GM18868 (cell line): ENCODE measurements at regions not wholly inside any gene's neighbourhood (a gene's known extent, or its start where the extent isn't known, plus 50 kb on each side); places are given as distances from the start of the nearest gene placed in this dataset.

Source experiments
- ATAC-seq: cut with Tn5 transposase; IDR thresholded peaks from one replicate; pipeline ENCODE4 v1.9.1; 2021; ENCODE audit warnings: mild to moderate bottlenecking, moderate library complexity; ENCODE audit not compliant: unreplicated experiment

DNA sequence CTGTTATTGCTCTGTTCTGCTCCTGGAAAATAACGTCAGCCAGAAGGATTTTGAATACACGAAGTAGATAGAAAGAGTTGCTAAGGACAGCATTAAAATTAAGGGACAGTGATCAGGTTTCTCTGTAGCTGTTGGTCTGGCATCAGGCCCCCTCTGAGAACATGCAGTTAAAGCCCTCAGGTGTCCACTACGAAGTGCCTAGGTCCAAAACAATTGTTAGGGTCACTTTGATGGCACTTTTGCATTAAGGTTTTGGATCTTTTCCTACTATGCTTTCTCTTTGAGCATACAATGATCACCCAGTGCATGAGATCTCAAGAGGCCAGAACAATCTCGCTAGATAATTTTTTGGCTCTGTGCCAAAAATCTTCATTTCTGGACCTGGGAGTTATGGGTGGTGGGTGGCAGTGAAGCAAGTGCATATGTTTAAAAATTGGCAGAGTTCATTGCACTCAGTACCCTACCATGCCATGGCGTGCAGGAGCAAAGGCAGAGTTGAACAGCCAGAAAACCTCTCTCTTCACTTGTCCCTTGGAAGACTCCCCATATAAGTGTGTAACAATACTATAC lies 797.6 kb downstream of the ROBO2 start:
- no peak for ATAC-seq

DNA sequence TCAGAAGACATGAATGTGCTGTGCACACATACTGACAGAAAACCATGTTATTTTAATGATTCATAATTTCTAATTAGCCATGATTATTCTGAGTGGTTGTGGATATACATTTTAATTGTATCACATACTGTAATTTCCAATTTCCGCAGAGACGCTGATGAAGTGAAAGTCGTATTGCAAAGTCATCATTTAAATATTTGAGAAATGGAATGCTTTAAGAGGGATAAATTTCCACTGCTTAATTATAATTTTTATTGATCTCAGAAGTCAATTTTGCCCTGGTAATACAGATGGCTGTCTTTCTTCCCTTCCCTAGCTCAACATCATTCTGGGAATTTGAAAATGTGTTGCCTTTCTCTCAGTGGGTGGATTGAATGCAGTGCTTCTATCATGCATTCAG lies 819.3 kb downstream of the ROBO2 start:
- ATAC-seq = no peak

DNA sequence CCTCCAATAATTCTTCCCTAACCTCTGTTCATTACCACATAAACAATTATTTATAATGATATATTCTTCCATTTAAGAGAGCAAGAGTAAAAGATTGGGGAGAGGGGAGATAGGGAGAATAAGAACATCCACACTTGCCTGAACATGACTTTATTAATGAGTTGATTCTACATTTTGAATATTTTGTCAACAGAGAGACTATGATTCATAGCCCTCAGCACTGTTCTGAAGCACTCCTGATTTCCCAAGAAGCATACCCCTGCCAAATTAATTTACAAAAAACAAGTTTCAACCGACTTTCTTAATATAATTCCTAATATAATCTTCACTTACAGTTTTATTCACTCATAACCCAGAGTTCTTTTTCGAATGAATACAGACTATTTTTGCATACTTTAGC lies 828.8 kb downstream of the ROBO2 start:
- ATAC-seq = no peak

DNA sequence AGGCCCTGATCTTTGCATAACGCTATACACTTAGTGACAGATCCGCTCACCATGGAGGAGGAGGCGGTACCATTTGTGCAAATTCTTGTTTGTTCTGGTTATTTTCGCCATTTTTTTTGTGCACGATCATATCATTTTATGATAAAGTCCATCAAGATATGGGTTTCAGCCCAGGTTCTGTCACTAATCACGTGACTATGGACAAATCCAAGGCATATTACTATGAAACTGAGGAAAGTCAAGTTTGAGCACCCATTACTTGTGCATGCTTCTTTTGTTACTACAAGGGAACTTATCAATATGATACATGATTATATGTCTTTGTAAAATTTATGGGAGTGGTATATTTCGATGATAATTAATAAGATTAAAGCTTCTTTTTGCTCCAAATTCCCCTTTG lies 829.5 kb downstream of the ROBO2 start:
- no peak for ATAC-seq

- no peak for ATAC-seq
Observed at GRCh38 chr3:77871436-77871835, 831.5 kb downstream of the ROBO2 start.

- ATAC-seq = no peak
Observed at GRCh38 chr3:77873598-77873997, 833.7 kb downstream of the ROBO2 start.

DNA sequence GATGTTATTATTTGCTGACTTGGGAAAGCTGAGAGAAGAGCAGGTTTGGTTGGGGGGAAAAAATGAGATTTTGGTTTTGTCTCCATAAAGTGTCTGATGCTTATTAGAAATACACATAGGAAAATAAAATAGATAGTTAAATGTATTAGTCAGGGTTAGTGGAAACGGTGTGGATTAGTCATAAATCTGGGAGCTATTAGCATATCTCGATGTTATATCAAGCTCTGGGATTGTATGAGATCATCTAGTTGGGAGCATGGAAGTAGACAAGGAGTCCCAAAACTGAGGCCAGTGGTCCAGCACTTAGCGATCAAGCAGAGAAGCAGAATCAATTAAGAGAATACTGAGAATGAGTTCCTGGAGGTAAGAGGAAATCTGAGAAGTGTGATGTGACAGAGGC lies 845.5 kb downstream of the ROBO2 start:
- ATAC-seq = no peak

DNA sequence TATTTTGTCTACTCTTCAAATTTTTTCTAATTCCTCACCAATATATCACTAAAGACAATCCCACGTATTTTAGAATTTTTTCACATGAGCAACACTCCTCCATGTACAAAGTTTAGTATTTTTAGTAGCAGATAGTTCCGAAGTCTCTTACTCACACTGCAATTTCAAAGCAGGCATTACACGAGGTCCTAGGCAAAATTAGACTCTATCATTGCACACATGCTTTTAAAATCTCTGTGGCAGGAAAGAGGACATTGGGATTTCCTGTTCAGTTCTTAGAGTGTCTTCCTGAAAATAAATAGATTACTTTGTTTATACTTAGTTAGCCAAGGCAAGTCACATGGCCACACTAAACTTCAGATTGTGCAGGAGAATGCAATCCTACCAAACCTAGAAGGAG lies 847.7 kb downstream of the ROBO2 start:
- ATAC-seq = no peak

GRCh38 chr3:77889616-77890015 lies 849.7 kb downstream of the ROBO2 start:
- ATAC-seq = no peak

- no peak for ATAC-seq
Observed at GRCh38 chr3:77898621-77899020, 858.7 kb downstream of the ROBO2 start.

GRCh38 chr3:77902675-77903074 lies 862.8 kb downstream of the ROBO2 start:
- ATAC-seq = no peak

GRCh38 chr3:77906102-77906709 lies 866.3 kb downstream of the ROBO2 start:
- ATAC-seq = no peak

DNA sequence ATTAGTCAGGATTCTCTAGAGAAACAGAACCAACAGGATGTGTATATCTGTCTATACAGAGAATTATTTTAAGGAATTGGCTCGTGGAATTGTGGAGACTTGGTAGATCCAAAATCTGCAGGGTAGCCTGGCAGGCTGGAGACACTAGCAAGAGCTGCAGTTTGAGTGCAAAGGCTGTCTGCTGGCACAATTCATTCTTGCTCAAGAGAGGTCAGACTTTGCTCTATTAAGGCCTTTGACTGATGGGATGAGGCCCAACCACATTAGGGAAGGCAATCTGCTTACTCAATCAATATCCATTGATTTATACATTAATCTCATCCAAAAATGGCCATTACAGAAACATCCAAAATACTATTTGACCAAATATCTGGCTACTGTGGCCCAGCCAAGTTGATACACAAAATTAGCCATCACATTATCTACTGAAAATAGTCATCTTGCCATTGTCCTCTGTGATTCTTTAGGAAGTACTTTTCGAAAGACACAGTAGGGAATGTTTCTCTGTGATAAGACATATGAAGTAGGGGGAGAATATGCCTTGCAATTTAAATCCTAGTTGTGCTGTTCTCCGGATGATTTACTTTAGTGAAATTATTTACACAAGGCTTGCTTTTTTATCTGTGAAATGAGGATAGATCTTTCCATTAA lies 873.8 kb downstream of the ROBO2 start:
- ATAC-seq = no peak

DNA sequence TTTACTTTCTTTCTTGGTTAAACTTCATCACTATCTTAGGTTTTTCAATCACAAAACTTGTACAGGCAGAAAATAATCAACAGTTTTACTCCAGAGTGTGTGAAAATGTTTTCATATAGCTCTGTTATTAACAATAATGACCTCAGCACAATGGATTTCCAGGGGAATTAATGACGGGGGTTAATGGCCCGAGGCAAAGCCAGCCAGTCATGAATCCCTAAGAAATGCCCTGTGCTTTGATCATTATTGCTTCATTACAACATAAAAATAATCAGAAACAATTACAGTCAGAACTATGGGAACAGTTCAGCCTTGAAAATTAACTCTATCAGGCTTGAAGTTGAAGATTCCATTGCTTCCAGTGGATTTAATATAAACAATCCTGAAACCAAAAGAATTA lies 875.4 kb downstream of the ROBO2 start:
- no peak for ATAC-seq

- no peak for ATAC-seq
Observed at GRCh38 chr3:77917225-77917624, 877.3 kb downstream of the ROBO2 start.

- no peak for ATAC-seq
Observed at GRCh38 chr3:77919244-77919643, 879.3 kb downstream of the ROBO2 start.

DNA sequence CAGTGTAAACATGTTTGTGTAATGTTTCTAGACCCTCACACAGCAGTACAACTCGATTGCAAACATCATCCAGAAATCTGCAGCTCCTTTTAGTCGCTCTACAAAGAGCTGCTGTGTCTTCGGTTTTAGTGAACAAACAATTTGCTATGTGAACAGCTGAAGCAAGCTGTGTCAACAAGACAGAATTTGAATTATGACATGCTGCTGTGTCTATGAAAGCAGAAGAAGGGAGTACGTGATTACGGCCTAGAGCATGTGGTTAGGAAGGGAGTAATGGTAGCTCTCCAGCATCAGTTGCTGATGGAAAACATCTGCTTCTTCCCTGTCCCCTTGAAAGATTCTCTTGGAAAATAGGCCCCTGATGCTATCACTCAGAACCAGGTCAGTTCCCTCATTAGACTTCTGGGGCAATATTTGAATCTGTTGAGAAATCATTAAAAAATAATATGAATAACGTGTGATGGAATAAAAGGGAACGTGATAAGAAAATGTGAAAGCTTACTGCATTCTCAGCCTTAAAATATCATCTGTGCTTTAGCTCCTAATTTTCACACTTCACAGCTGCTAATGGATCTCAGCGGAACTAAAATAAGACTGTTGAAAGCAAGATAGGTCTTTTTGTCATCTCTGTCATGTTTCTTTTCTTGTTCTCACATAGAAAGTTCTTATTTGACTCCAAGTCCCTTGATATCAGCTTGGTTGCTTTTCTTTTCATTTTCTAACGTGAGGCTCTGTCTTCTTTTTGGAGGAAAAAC lies 891.5 kb downstream of the ROBO2 start:
- ATAC-seq = no peak

- no peak for ATAC-seq
Observed at GRCh38 chr3:77932926-77933325, 893.0 kb downstream of the ROBO2 start.

DNA sequence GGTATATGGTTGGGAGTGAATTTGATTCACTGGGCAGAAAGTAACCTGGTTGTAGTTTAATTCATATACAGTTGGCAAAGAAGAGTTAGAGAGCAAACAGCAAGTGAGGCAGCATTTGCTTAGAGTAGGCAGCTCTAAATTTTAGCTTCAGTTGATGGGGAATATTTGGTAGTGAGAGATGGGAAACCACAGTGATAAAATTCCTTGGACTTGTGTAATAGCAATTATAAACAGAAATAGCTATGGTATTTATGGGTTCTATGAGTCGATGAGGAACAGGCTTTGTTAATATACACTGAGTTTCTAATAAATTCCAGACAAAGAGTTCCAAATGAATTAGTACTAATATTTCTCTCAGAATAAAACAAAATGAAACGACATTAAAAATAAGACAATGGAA lies 894.0 kb downstream of the ROBO2 start:
- no peak for ATAC-seq

DNA sequence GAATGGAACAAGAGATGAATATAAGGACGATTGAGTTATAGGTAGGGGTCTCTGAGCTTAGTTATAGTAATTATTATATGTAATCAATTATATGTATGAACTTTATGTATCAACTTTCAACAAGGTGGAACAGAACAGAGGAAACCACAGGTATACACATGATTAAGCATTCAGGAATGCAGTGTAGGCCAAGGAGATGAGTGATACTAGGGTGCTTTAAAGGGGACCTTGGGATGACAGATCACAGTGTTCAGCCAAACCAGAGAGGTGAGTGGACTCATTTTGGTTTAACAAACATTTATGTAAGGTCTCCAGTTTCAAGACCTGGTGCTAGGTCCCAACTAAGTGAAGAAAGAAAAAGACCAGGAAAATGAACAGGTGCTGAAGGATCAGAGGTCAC lies 895.5 kb downstream of the ROBO2 start:
- no peak for ATAC-seq

DNA sequence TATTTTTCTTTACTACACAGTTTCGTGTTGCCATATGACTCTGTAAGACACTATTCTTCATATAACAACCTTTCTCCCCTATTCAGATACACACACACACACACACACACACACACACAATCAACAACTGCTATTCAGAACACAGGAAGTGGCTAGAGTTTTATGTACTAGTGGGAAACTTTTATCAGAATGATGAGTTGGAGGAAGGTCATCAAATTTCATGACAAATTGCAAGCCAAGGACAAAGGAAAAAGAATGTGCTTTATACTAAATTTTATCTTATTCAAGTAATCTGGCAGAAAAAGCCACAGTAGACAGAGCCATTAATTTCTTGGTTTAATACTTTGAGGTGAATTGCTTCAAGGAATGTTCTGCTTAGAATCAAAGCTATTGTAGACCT lies 899.8 kb downstream of the ROBO2 start:
- no peak for ATAC-seq

- ATAC-seq = no peak
Observed at GRCh38 chr3:77943598-77943997, 903.7 kb downstream of the ROBO2 start.
